Right atrium auricular region (tissue), 2 donors: ENCODE measurements at regions not wholly inside any gene's neighbourhood (a gene's known extent, or its start where the extent isn't known, plus 50 kb on each side); places are given as distances from the start of the nearest gene placed in this dataset.

ENCODE experiments used
- DNase-seq: peaks from one replicate; pipeline ENCODE4 v3.0.0-alpha.2; 2019; ENCODE audit warnings: low spot score
- H3K27ac ChIP-seq, 2 donors: fragments of 200-600 bp; sonication (generic); 1 replicate in 1 of 2; 2 replicates in 1 of 2; pipeline ENCODE4 v1.5.1; 2016 to 2019
- H3K27me3 ChIP-seq, 2 donors: fragments of 200-600 bp; sonication (generic); one replicate each; pipeline versions ENCODE4 v1.5.1 to v1.6.0; 2017 to 2019
- H3K36me3 ChIP-seq: fragments of 200-600 bp; sonication (generic); one replicate; pipeline ENCODE4 v1.5.1; 2016
- H3K4me1 ChIP-seq, 2 donors: fragments of 200-600 bp; sonication (generic); one replicate each; pipeline versions ENCODE4 v1.5.1 to v1.6.0; 2017 to 2019
- H3K4me3 ChIP-seq, 2 donors: fragments of 200-600 bp; sonication (generic); 1 replicate in 1 of 2; 2 replicates in 1 of 2; pipeline ENCODE4 v1.5.1; 2017 to 2019; ENCODE audit warnings: mild to moderate bottlenecking in 1 of 2, moderate library complexity in 1 of 2
- H3K9me3 ChIP-seq, 2 donors: fragments of 200-600 bp; sonication (generic); one replicate each; pipeline ENCODE4 v1.5.1; 2019
- TF ChIP-seq, protein P1 (sequence below), 2 donors: fragments of 200-600 bp; sonication (generic); IDR thresholded peaks; one replicate each; pipeline ENCODE4 v1.5.1; 2019; ENCODE audit warnings: antibody characterized with exemption in 2 of 2

DNA sequence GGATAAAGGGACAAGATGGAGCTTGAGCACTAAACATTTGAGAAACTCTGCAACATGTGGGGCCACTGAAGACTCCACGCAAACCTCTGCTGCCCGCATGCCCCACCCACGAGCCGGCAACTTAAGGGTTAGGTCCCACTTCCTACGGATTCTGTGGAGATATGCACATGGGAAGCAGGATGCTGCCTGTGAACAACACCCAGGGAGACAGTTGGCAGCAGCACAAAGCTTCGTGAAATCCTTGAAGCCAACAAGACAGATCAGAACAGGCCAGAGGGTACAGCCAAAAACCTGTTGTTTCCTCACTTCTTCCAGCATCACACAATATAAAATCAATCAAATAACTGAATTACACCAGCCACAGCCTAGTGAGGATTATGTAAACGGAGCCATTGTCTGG lies 270.4 kb downstream of the ENC1 start:
- Histone ChIP-seq H3K36me3 (no peaks in the 10 kb centered on the region), H3K4me1 (peaks cover 0 to 11% of the 10 kb centered on the region in 2 donors), H3K27me3 (no peaks in the 10 kb centered on the region), H3K9me3 (peaks cover 0 to 7% of the 10 kb centered on the region in 2 donors), H3K27ac (no peak overlapping the region), H3K4me3 (no peak overlapping the region)
- DNase-seq = no peak
- TF ChIP-seq, protein P1, sequence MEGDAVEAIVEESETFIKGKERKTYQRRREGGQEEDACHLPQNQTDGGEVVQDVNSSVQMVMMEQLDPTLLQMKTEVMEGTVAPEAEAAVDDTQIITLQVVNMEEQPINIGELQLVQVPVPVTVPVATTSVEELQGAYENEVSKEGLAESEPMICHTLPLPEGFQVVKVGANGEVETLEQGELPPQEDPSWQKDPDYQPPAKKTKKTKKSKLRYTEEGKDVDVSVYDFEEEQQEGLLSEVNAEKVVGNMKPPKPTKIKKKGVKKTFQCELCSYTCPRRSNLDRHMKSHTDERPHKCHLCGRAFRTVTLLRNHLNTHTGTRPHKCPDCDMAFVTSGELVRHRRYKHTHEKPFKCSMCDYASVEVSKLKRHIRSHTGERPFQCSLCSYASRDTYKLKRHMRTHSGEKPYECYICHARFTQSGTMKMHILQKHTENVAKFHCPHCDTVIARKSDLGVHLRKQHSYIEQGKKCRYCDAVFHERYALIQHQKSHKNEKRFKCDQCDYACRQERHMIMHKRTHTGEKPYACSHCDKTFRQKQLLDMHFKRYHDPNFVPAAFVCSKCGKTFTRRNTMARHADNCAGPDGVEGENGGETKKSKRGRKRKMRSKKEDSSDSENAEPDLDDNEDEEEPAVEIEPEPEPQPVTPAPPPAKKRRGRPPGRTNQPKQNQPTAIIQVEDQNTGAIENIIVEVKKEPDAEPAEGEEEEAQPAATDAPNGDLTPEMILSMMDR (IDR thresholded peaks at IDR 0.05) = no peak

DNA sequence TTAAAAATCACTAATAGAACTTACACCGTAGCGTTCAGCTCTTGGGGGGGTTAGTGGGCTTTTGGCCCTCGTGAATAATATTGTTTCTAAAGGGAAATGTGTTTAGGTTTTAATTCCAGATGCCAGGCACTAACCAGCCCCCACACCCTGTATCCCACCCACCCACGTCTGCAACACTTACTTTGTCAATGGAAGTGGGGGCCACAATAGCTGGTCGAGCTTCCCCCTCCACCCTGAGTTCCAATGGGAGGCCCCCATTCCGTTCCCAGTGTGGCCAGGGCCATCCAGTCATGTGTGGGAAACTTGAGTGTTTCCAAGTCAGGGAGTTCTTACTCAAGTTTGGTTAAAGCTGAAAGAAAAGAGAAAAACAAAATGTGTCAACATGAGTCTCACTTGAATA lies 271.4 kb downstream of the ENC1 start:
- H3K9me3 ChIP-seq = peaks cover 0 to 7% of the 10 kb centered on the region in 2 donors
- no peaks in the 10 kb centered on the region for H3K27me3 ChIP-seq
- TF ChIP-seq, protein P1 (IDR thresholded peaks at IDR 0.05) = no peak
- no peak overlapping the region for H3K4me3 ChIP-seq
- no peak overlapping the region for H3K27ac ChIP-seq
- peaks cover 0 to 11% of the 10 kb centered on the region in 2 donors for H3K4me1 ChIP-seq
- no peaks in the 10 kb centered on the region for H3K36me3 ChIP-seq
- DNase-seq = no peak

DNA sequence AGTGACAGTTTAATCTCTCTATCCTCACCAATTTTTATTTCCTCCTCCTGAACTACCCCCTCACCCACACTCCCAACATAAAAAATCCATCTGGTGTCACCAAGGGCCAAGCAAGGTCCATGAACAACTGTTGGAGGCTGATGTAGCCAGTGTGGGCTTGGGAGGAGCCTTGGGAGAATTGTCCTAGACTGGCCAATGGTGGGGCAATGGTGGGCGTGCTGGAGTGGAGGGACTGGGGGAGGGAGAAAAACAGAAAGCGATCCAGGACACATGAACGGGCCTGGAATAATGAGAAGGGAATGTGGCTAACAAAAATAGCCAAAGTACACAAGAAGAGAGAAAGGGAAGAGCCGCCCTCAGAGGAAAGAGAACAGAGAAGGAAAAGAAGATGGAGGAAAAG lies 272.6 kb downstream of the ENC1 start:
- peak overlapping the region; percentile 23 to 25 for H3K27ac ChIP-seq
- H3K36me3 ChIP-seq = no peaks in the 10 kb centered on the region
- DNase-seq = no peak

DNA sequence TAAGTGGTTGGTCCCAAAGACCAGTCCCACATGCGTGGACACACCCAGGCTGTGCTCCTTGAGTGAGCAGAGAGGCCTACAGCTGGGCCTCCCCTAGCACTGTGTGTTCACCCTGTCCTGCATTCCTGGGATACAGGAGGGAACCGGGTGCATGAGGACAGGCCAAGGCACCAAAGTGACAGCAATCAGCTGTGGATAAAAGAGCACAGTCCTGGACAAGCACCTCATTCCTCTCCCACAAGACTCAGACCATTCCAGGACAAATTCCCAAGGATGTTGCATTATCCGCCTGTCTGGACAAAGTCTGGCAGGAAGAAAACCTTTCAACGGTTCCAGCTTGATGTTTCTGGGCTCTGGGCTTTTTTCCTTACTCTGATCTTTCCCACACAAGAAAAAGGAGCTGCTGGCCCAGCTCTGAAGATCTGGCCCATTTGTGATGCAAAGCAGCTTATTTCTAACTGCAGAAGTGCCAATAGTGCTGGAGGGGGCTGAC lies 273.2 kb downstream of the ENC1 start:
- Histone ChIP-seq H3K27ac (peak overlapping the region; percentile 23 to 43), H3K4me1 (peaks cover 0 to 11% of the 10 kb centered on the region in 2 donors), H3K27me3 (no peaks in the 10 kb centered on the region), H3K9me3 (peaks cover 0 to 7% of the 10 kb centered on the region in 2 donors), H3K4me3 (no peak overlapping the region), H3K36me3 (no peaks in the 10 kb centered on the region)
- TF ChIP-seq, protein P1 (IDR thresholded peaks at IDR 0.05) = no peak
- DNase-seq = no peak

More for the DNA sequence above, 272.6 kb downstream of the ENC1 start:
- TF ChIP-seq, protein P1 (IDR thresholded peaks at IDR 0.05) = no peak
- H3K27me3 ChIP-seq = no peaks in the 10 kb centered on the region
- peaks cover 0 to 7% of the 10 kb centered on the region in 2 donors for H3K9me3 ChIP-seq
- no peak overlapping the region for H3K4me3 ChIP-seq
- H3K4me1 ChIP-seq = peaks cover 0 to 11% of the 10 kb centered on the region in 2 donors

DNA sequence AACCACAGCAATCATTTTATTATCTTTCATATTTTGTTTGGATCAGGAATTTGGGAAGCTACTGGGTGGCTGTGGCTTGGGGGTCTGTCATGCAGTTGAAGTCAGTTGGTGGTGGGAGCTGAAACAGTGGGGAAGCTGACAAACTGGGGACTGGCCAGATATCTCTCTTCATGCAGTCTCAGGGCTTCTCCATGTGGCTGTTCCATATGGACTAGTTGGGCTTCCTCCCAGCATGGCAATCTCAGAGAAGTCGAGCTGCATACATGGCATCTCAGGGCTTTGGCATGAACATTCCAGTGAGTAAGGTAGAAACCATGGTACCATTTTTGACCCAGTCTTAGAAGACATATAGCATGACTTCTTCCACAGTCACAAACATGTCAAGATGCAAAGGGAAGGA lies 274.8 kb downstream of the ENC1 start:
- Histone ChIP-seq H3K36me3 (no peaks in the 10 kb centered on the region), H3K27me3 (no peaks in the 10 kb centered on the region), H3K4me1 (peaks cover 0 to 20% of the 10 kb centered on the region in 2 donors), H3K4me3 (no peak overlapping the region), H3K27ac (no peak overlapping the region), H3K9me3 (peaks cover 0 to 7% of the 10 kb centered on the region in 2 donors)
- no peak for DNase-seq
- TF ChIP-seq, protein P1 (IDR thresholded peaks at IDR 0.05) = no peak

DNA sequence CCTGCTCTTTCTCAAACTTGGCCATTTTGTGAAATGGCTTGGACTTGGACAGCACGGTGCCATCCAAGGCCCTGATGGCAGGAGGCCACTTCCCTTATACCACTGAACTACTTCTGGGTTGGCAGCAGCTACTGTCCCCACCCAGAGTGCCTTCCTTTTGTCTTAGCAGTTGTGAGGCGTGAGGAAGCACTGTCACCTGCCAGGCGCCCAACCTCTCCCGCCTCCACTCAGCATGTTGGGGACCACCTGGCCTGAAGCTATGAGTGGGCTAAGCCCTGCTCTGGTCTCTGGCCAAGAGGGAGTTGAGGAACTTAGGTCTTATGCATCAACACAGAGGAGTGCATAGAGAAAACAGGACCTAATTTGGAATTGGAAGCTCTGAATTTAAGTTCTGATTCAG lies 276.0 kb downstream of the ENC1 start:
- TF ChIP-seq, protein P1 (IDR thresholded peaks at IDR 0.05) = no peak
- Histone ChIP-seq H3K27me3 (no peaks in the 10 kb centered on the region), H3K27ac (no peak overlapping the region), H3K4me1 (peaks cover 0 to 24% of the 10 kb centered on the region in 2 donors), H3K9me3 (peaks cover 0 to 7% of the 10 kb centered on the region in 2 donors), H3K4me3 (no peak overlapping the region), H3K36me3 (no peaks in the 10 kb centered on the region)
- no peak for DNase-seq
